Fibroblast of the aortic adventitia (primary cell): ENCODE measurements at regions not wholly inside any gene's neighbourhood (a gene's known extent, or its start where the extent isn't known, plus 50 kb on each side); places are given as distances from the start of the nearest gene placed in this dataset.

Experiments
- DNase-seq: peaks from one replicate; pipeline ENCODE4 v3.0.0-alpha.2; 2010; ENCODE audit warnings: low read depth
- H3K4me3 ChIP-seq: 2 replicates; pipeline ENCODE4 v1.5.1; 2011; ENCODE audit warnings: low read depth, mild to moderate bottlenecking, control low read depth, low read length, moderate library complexity
- CTCF ChIP-seq: IDR thresholded peaks from 2 replicates; pipeline ENCODE4 v1.5.1; 2011; ENCODE audit warnings: mild to moderate bottlenecking, low read length, control low read depth, inconsistent platforms; ENCODE audit not compliant: insufficient read depth

GRCh38 chr13:76330761-76331160, 555.4 kb downstream of the KCTD12 start:
- no peak overlapping the region for H3K4me3 ChIP-seq
- TF ChIP-seq CTCF, result peak; percentile 7
- DNase-seq, result peak; percentile 85

GRCh38 chr13:76329866-76330580, 556.2 kb downstream of the KCTD12 start:
- H3K4me3 ChIP-seq, result no peak overlapping the region
- no peak for TF ChIP-seq CTCF
- peak; percentile 16 for DNase-seq

- TF ChIP-seq CTCF, result no peak
- DNase-seq, result no peak
- H3K4me3 ChIP-seq, result no peak overlapping the region
Observed at GRCh38 chr13:76329004-76329403, 557.2 kb downstream of the KCTD12 start.

- no peak for DNase-seq
- no peak overlapping the region for H3K4me3 ChIP-seq
- TF ChIP-seq CTCF, result no peak
Observed at GRCh38 chr13:76326343-76326742, 559.9 kb downstream of the KCTD12 start.

GRCh38 chr13:76319921-76320320, 566.3 kb downstream of the KCTD12 start:
- DNase-seq, result peak; percentile 52
- no peak for TF ChIP-seq CTCF
- no peak overlapping the region for H3K4me3 ChIP-seq

- H3K4me3 ChIP-seq, result no peak overlapping the region
- DNase-seq, result peak; percentile 73
- no peak for TF ChIP-seq CTCF
Observed at GRCh38 chr13:76316998-76317527, 569.1 kb downstream of the KCTD12 start.
